HCT116 (cell line): ENCODE measurements at regions not wholly inside any gene's neighbourhood (a gene's known extent, or its start where the extent isn't known, plus 50 kb on each side); places are given as distances from the start of the nearest gene placed in this dataset.

Experiments used
- CTCF ChIP-seq, 3 experiments: fragments of 200-600 bp in 1 of 3; sonication (generic) in 1 of 3; IDR thresholded peaks in 2 of 3; conservative IDR thresholded peaks in 1 of 3; 2 replicates each; pipeline ENCODE4 v1.5.1; 2012 to 2017; ENCODE audit warnings: low read depth in 2 of 3, low read length in 2 of 3, antibody characterized with exemption in 1 of 3, borderline replicate concordance in 1 of 3, control low read depth in 1 of 3, mild to moderate bottlenecking in 1 of 3, mixed read lengths in 1 of 3, mixed run types in 1 of 3, moderate library complexity in 1 of 3; ENCODE audit not compliant: insufficient read depth in 1 of 3
- MAX ChIP-seq: IDR thresholded peaks from 2 replicates; pipeline ENCODE4 v1.6.1; 2012
- POLR2A ChIP-seq: IDR thresholded peaks from 2 replicates; pipeline ENCODE4 v1.7.0; 2011; ENCODE audit warnings: borderline replicate concordance; ENCODE audit not compliant: insufficient read depth, insufficient read length; ENCODE audit errors: extremely low read depth
- POLR2AphosphoS5 ChIP-seq: IDR thresholded peaks from 2 replicates; pipeline ENCODE4 v1.6.1; 2011; ENCODE audit warnings: mild to moderate bottlenecking, low read depth, low read length, moderate library complexity
- SIN3A ChIP-seq: IDR thresholded peaks from 2 replicates; pipeline ENCODE4 v1.6.1; 2012; ENCODE audit warnings: low read depth
- ZBTB33 ChIP-seq: IDR thresholded peaks from 2 replicates; pipeline ENCODE4 v1.6.1; 2011; ENCODE audit warnings: mild to moderate bottlenecking, low read length, moderate library complexity; ENCODE audit not compliant: insufficient replicate concordance; ENCODE audit errors: extremely low read depth

GRCh38 chr22:17303441-17303839 lies 65.8 kb upstream of the CECR2 start:
- no peak for TF ChIP-seq MAX
- no peak for TF ChIP-seq POLR2AphosphoS5
- TF ChIP-seq SIN3A, result no peak
- no peak for TF ChIP-seq POLR2A
- no peak for TF ChIP-seq CTCF (IDR thresholded peaks at IDR 0.05 in 2 of 3, conservative IDR thresholded peaks at IDR 0.05 in 1 of 3; ENCODE audit: borderline replicate concordance in 1 of 3, insufficient read depth in 1 of 3, low read depth in 2 of 3, low read length in 2 of 3)
- no peak for TF ChIP-seq ZBTB33
